Prostate gland (tissue), 2 donors: ENCODE measurements at regions not wholly inside any gene's neighbourhood (a gene's known extent, or its start where the extent isn't known, plus 50 kb on each side); places are given as distances from the start of the nearest gene placed in this dataset.

ENCODE experiments used
- DNase-seq: peaks from one replicate; pipeline ENCODE4 v3.0.0-alpha.2; 2019; ENCODE audit warnings: low spot score
- H3K27ac ChIP-seq, 2 donors: fragments of 200-600 bp; sonication (generic); 2 replicates each; pipeline ENCODE4 v1.5.1; 2017 to 2019
- H3K27me3 ChIP-seq: fragments of 200-600 bp; sonication (generic); replicated peaks from 2 replicates; pipeline ENCODE4 v1.5.1; 2019; ENCODE audit not compliant: insufficient read depth
- H3K36me3 ChIP-seq, 2 donors: fragments of 200-600 bp; sonication (generic); 1 replicate in 1 of 2; 2 replicates in 1 of 2; pipeline versions ENCODE4 v1.5.1 to v1.8.1; 2017 to 2019
- H3K4me1 ChIP-seq: fragments of 200-600 bp; sonication (generic); replicated peaks from 2 replicates; pipeline ENCODE4 v1.5.1; 2019
- H3K4me3 ChIP-seq, 2 donors: fragments of 200-600 bp; sonication (generic); 2 replicates each; pipeline ENCODE4 v1.5.1; 2017 to 2019
- H3K9me3 ChIP-seq: fragments of 200-600 bp; sonication (generic); 2 replicates; pipeline ENCODE4 v1.5.1; 2017
- CTCF ChIP-seq, 4 experiments: fragments of 200-600 bp in 2 of 4; fragments of 450-650 bp in 2 of 4; sonication (generic) in 2 of 4; IDR thresholded peaks; 1 replicate in 3 of 4; 2 replicates in 1 of 4; pipeline ENCODE4 v1.5.1; 2016 to 2019; ENCODE audit warnings: antibody characterized with exemption in 4 of 4, mild to moderate bottlenecking in 2 of 4, moderate library complexity in 2 of 4
- POLR2A ChIP-seq: fragments of 450-650 bp; IDR thresholded peaks from one replicate; pipeline ENCODE4 v1.6.1; 2016; ENCODE audit warnings: antibody characterized with exemption, mild to moderate bottlenecking
- POLR2AphosphoS5 ChIP-seq: sonication (generic); formaldehyde crosslinking; IDR thresholded peaks from one replicate; pipeline ENCODE4 v1.6.1; 2017; ENCODE audit warnings: antibody characterized with exemption
- WGBS: methylation state at CpG from one replicate; pipeline ENCODE4 v1.1.5; 2018; 5-methylcytosine and 5-hydroxymethylcytosine counted together
- intact Hi-C: fragments of 100-400 bp; cut with DNase I; formaldehyde crosslinking; loops from one replicate; pipeline ENCODE4 v1.14.2; 2022

GRCh38 chr12:23434154-23434553, 515.3 kb downstream of the SOX5 start:
- 90% methylated on average over 2 of the region's 2 CpGs for WGBS
- H3K27ac ChIP-seq = no peak overlapping the region
- H3K27me3 ChIP-seq = no peaks in the 10 kb centered on the region
- intact Hi-C loops = no loop called here
- no peaks in the 10 kb centered on the region for H3K9me3 ChIP-seq
- H3K4me3 ChIP-seq = no peak overlapping the region
- no peak for DNase-seq
- H3K36me3 ChIP-seq = no peaks in the 10 kb centered on the region
- TF ChIP-seq POLR2AphosphoS5 (no peak), POLR2A (no peak), CTCF (IDR thresholded peaks at IDR 0.05) (no peak)
- H3K4me1 ChIP-seq = no peaks in the 10 kb centered on the region

GRCh38 chr12:23446746-23447145, 502.7 kb downstream of the SOX5 start:
- TF ChIP-seq POLR2AphosphoS5 = no peak
- TF ChIP-seq CTCF (IDR thresholded peaks at IDR 0.05) = no peak
- no peak for TF ChIP-seq POLR2A
- H3K4me1 ChIP-seq = no peaks in the 10 kb centered on the region
- H3K27ac ChIP-seq = no peak overlapping the region
- no peaks in the 10 kb centered on the region for H3K27me3 ChIP-seq
- H3K36me3 ChIP-seq = no peaks in the 10 kb centered on the region
- intact Hi-C loops = no loop called here
- no peaks in the 10 kb centered on the region for H3K9me3 ChIP-seq
- DNase-seq = no peak
- WGBS = 17% methylated on average over 3 of the region's 3 CpGs
- H3K4me3 ChIP-seq = no peak overlapping the region

- H3K36me3 ChIP-seq = no peaks in the 10 kb centered on the region
- WGBS = 100% methylated on average over 1 of the region's 1 CpG
- TF ChIP-seq POLR2AphosphoS5 (no peak), CTCF (IDR thresholded peaks at IDR 0.05) (no peak), POLR2A (no peak)
- intact Hi-C loops = no loop called here
- H3K27me3 ChIP-seq = no peaks in the 10 kb centered on the region
- H3K9me3 ChIP-seq = no peaks in the 10 kb centered on the region
- no peaks in the 10 kb centered on the region for H3K4me1 ChIP-seq
- no peak overlapping the region for H3K4me3 ChIP-seq
- DNase-seq = no peak
- no peak overlapping the region for H3K27ac ChIP-seq
Measured at GRCh38 chr12:23450810-23451209, 498.7 kb downstream of the SOX5 start.

- H3K27me3 ChIP-seq = no peaks in the 10 kb centered on the region
- no peaks in the 10 kb centered on the region for H3K9me3 ChIP-seq
- TF ChIP-seq POLR2AphosphoS5 = no peak
- TF ChIP-seq POLR2A = no peak
- TF ChIP-seq CTCF (IDR thresholded peaks at IDR 0.05) = no peak
- no peaks in the 10 kb centered on the region for H3K36me3 ChIP-seq
- WGBS = 83% methylated on average over 2 of the region's 2 CpGs
- H3K4me3 ChIP-seq = no peak overlapping the region
- H3K4me1 ChIP-seq = no peaks in the 10 kb centered on the region
- intact Hi-C loops = no loop called here
- DNase-seq = no peak
- H3K27ac ChIP-seq = no peak overlapping the region
Measured at GRCh38 chr12:23455283-23455682, 494.2 kb downstream of the SOX5 start.

- H3K27me3 ChIP-seq = no peaks in the 10 kb centered on the region
Measured at GRCh38 chr12:23458640-23459039, 490.8 kb downstream of the SOX5 start.

More at GRCh38 chr12:23458640-23459039, 490.8 kb downstream of the SOX5 start:
- Histone ChIP-seq H3K4me3 (no peak overlapping the region), H3K9me3 (no peaks in the 10 kb centered on the region), H3K4me1 (no peaks in the 10 kb centered on the region), H3K36me3 (no peaks in the 10 kb centered on the region), H3K27ac (no peak overlapping the region)
- WGBS = 97% methylated on average over 2 of the region's 2 CpGs
- TF ChIP-seq POLR2A (no peak), POLR2AphosphoS5 (no peak), CTCF (IDR thresholded peaks at IDR 0.05) (no peak)
- intact Hi-C loops = no loop called here
- DNase-seq = no peak
